IMR-90 (cell line): ENCODE measurements at regions not wholly inside any gene's neighbourhood (a gene's known extent, or its start where the extent isn't known, plus 50 kb on each side); places are given as distances from the start of the nearest gene placed in this dataset.

Experiments used
- ATAC-seq: fragments of 200-7000 bp; cut with Tn5 transposase; 2 replicates; pipeline ENCODE4 v1.9.1; 2020; ENCODE audit warnings: low read depth, mild to moderate bottlenecking, moderate library complexity
- BruUV-seq: library from RNA; stranded (reverse); fragments of 400-500 nt; replicated peaks from 2 replicates; lab custom pipeline; 2021; lab: Mats Ljungman, UMichigan
- CTCF ChIA-PET: fragments of 300-600 bp; formaldehyde crosslinking; extraction: SDS; loops from one replicate; lab custom pipeline; 2021; ENCODE audit warnings: antibody characterized with exemption; lab: Yijun Ruan, JAX
- POLR2A ChIA-PET: fragments of 300-600 bp; sonication (Branson Sonifier 250); formaldehyde crosslinking; loops from one replicate; lab custom pipeline; 2022; ENCODE audit warnings: antibody characterized with exemption; ENCODE audit not compliant: unreplicated experiment; lab: Charles Lee
- DNase-seq: peaks from one replicate; pipeline ENCODE4 v3.0.0; 2013
- H2AFZ ChIP-seq: replicated peaks from 2 replicates; pipeline ENCODE3; 2013; ENCODE audit warnings: low read length, mild to moderate bottlenecking; ENCODE audit not compliant: poor library complexity
- H2AK5ac ChIP-seq: 2 replicates; pipeline ENCODE4 v1.6.1; 2013; ENCODE audit warnings: low read depth, low read length, inconsistent platforms
- H2AK9ac ChIP-seq: replicated peaks from 2 replicates; pipeline ENCODE3; 2013; ENCODE audit warnings: mild to moderate bottlenecking, low read depth, low read length, moderate library complexity; ENCODE audit not compliant: poor library complexity
- H2BK120ac ChIP-seq: 2 replicates; pipeline ENCODE4 v1.6.1; 2013; ENCODE audit warnings: low read depth, low read length, inconsistent platforms
- H2BK15ac ChIP-seq: 3 replicates; pipeline ENCODE4 v1.6.1; 2013; ENCODE audit warnings: low read depth, low read length, inconsistent platforms
- H2BK20ac ChIP-seq: 2 replicates; pipeline ENCODE4 v1.6.1; 2013; ENCODE audit warnings: low read depth, mild to moderate bottlenecking, inconsistent platforms, low read length, moderate library complexity
- H2BK5ac ChIP-seq: 2 replicates; pipeline ENCODE4 v1.6.1; 2013; ENCODE audit warnings: mild to moderate bottlenecking, low read depth, low read length, inconsistent platforms; ENCODE audit not compliant: poor library complexity, severe bottlenecking
- H3K14ac ChIP-seq: replicated peaks from 2 replicates; pipeline ENCODE4 v1.6.1; 2013; ENCODE audit warnings: low read depth, low read length, inconsistent platforms
- H3K18ac ChIP-seq: 2 replicates; pipeline ENCODE4 v1.6.1; 2013; ENCODE audit warnings: low read depth, low read length, control low read depth
- H3K23ac ChIP-seq: 2 replicates; pipeline ENCODE4 v1.6.1; 2013; ENCODE audit warnings: low read depth, low read length, inconsistent platforms
- H3K27ac ChIP-seq: 2 replicates; pipeline ENCODE4 v1.5.1; 2013; ENCODE audit warnings: mild to moderate bottlenecking, control low read depth, low read length; ENCODE audit not compliant: insufficient read depth
- H3K27me3 ChIP-seq: 2 replicates; pipeline ENCODE4 v1.6.1; 2013; ENCODE audit warnings: low read length; ENCODE audit not compliant: control insufficient read depth, insufficient read depth
- H3K36me3 ChIP-seq: 2 replicates; pipeline ENCODE4 v1.6.1; 2013; ENCODE audit warnings: low read length, mixed read lengths; ENCODE audit not compliant: control insufficient read depth, insufficient read depth
- H3K4ac ChIP-seq: 2 replicates; pipeline ENCODE4 v1.6.1; 2013; ENCODE audit warnings: low read depth, low read length, inconsistent platforms
- H3K4me1 ChIP-seq: 2 replicates; pipeline ENCODE4 v1.6.1; 2013; ENCODE audit warnings: low read length, mixed read lengths; ENCODE audit not compliant: control insufficient read depth, insufficient read depth
- H3K4me2 ChIP-seq: 2 replicates; pipeline ENCODE4 v1.6.1; 2013; ENCODE audit warnings: low read depth, mild to moderate bottlenecking, control low read depth, low read length, moderate library complexity
- H3K4me3 ChIP-seq: 2 replicates; pipeline ENCODE4 v1.5.1; 2013; ENCODE audit warnings: low read depth, mild to moderate bottlenecking, control low read depth, low read length, moderate library complexity; ENCODE audit not compliant: insufficient read depth
- H3K56ac ChIP-seq: 2 replicates; pipeline ENCODE4 v1.6.1; 2013; ENCODE audit warnings: low read length, inconsistent platforms; ENCODE audit not compliant: insufficient read depth; ENCODE audit errors: extremely low read depth
- H3K79me1 ChIP-seq, 2 experiments: 2 replicates each; pipeline ENCODE4 v1.6.1; 2013; ENCODE audit warnings: low read length in 2 of 2, inconsistent platforms in 1 of 2, low read depth in 1 of 2
- H3K9ac ChIP-seq: 2 replicates; pipeline ENCODE4 v1.6.1; 2013; ENCODE audit warnings: low read depth, low read length, control low read depth
- H3K9me1 ChIP-seq: 2 replicates; pipeline ENCODE4 v1.6.1; 2013; ENCODE audit warnings: low read length, inconsistent platforms; ENCODE audit not compliant: insufficient read depth
- H3K9me3 ChIP-seq: 2 replicates; pipeline ENCODE4 v1.6.1; 2013; ENCODE audit warnings: low read length; ENCODE audit not compliant: control insufficient read depth, insufficient read depth
- H4K20me1 ChIP-seq: 2 replicates; pipeline ENCODE4 v1.6.1; 2013; ENCODE audit warnings: low read length, inconsistent platforms; ENCODE audit not compliant: insufficient read depth
- H4K5ac ChIP-seq: 2 replicates; pipeline ENCODE4 v1.6.1; 2013; ENCODE audit warnings: mild to moderate bottlenecking, low read depth, low read length, control low read depth
- H4K8ac ChIP-seq, 2 experiments: 2 replicates each; pipeline ENCODE4 v1.6.1; 2013; ENCODE audit warnings: low read depth in 2 of 2, low read length in 2 of 2, control low read depth in 1 of 2, inconsistent platforms in 1 of 2
- H4K91ac ChIP-seq: 2 replicates; pipeline ENCODE4 v1.6.1; 2013; ENCODE audit warnings: low read depth, low read length, inconsistent platforms; ENCODE audit not compliant: insufficient read depth
- BHLHE40 ChIP-seq: fragments of 150-350 bp; IDR thresholded peaks from 2 replicates; pipeline ENCODE4 v1.6.1; 2016; ENCODE audit warnings: mild to moderate bottlenecking, low read depth, low read length
- CEBPB ChIP-seq: IDR thresholded peaks from 2 replicates; pipeline ENCODE4 v1.6.1; 2012; ENCODE audit warnings: low read depth, low read length, improper control_type of control experiment
- CHD1 ChIP-seq: IDR thresholded peaks from 2 replicates; pipeline ENCODE4 v1.6.1; 2012; ENCODE audit warnings: low read depth, low read length, improper control_type of control experiment
- CTCF ChIP-seq: conservative IDR thresholded peaks from 2 replicates; pipeline ENCODE4 v1.5.1; 2012; ENCODE audit warnings: mild to moderate bottlenecking, low read depth, low read length, improper control_type of control experiment
- ELK1 ChIP-seq: fragments of 150-350 bp; IDR thresholded peaks from 2 replicates; pipeline ENCODE4 v1.6.1; 2016; ENCODE audit warnings: low read depth, mild to moderate bottlenecking, low read length, moderate library complexity, borderline replicate concordance
- FOS ChIP-seq: fragments of 150-350 bp; IDR thresholded peaks from 2 replicates; pipeline ENCODE4 v1.6.1; 2016; ENCODE audit warnings: low read depth, low read length
- MAFK ChIP-seq: IDR thresholded peaks from 2 replicates; pipeline ENCODE4 v1.6.1; 2012; ENCODE audit warnings: low read depth, low read length, improper control_type of control experiment
- MAZ ChIP-seq: IDR thresholded peaks from 2 replicates; pipeline ENCODE4 v1.6.1; 2012; ENCODE audit warnings: low read depth, mild to moderate bottlenecking, low read length, improper control_type of control experiment, moderate library complexity, borderline replicate concordance
- MXI1 ChIP-seq: IDR thresholded peaks from 2 replicates; pipeline ENCODE4 v1.6.1; 2012; ENCODE audit warnings: low read depth, mild to moderate bottlenecking, low read length, moderate library complexity, borderline replicate concordance
- NFE2L2 ChIP-seq: fragments of 150-350 bp; IDR thresholded peaks from 2 replicates; pipeline ENCODE4 v1.6.1; 2016; ENCODE audit warnings: low read depth, mild to moderate bottlenecking, low read length
- POLR2A ChIP-seq: IDR thresholded peaks from 2 replicates; pipeline ENCODE4 v1.6.1; 2012; ENCODE audit warnings: mild to moderate bottlenecking, low read depth, low read length
- RAD21 ChIP-seq: IDR thresholded peaks from 2 replicates; pipeline ENCODE4 v1.6.1; 2012; ENCODE audit warnings: low read length, improper control_type of control experiment
- RCOR1 ChIP-seq: IDR thresholded peaks from 2 replicates; pipeline ENCODE4 v1.6.1; 2012; ENCODE audit warnings: mild to moderate bottlenecking, low read length, improper control_type of control experiment; ENCODE audit not compliant: insufficient replicate concordance
- RFX5 ChIP-seq: IDR thresholded peaks from 2 replicates; pipeline ENCODE4 v1.8.0; 2012; ENCODE audit warnings: low read depth, mild to moderate bottlenecking, low read length, moderate library complexity
- SMC3 ChIP-seq: fragments of 150-350 bp; IDR thresholded peaks from 2 replicates; pipeline ENCODE4 v1.6.1; 2016; ENCODE audit warnings: low read depth, mild to moderate bottlenecking, antibody characterized with exemption, low read length, moderate library complexity
- USF2 ChIP-seq: fragments of 150-350 bp; IDR thresholded peaks from 2 replicates; pipeline ENCODE4 v1.6.1; 2017; ENCODE audit warnings: mild to moderate bottlenecking, antibody characterized with exemption, low read length, low read depth
- WGBS, 2 experiments: methylation state at CpG; one replicate each; pipeline versions ENCODE4 v1.1.5 to v1.1.7; 2013; ENCODE audit warnings: missing lambda C conversion rate in 2 of 2; ENCODE audit not compliant: insufficient read length in 1 of 2; ENCODE audit errors: extremely low coverage in 2 of 2; 5-methylcytosine and 5-hydroxymethylcytosine counted together
- dilution Hi-C: fragments of 300-500 bp; cut with HindIII; formaldehyde crosslinking; loops from one replicate; pipeline ENCODE4 v1.14.3; 2018; ENCODE audit warnings: low sequenced_read_pairs; ENCODE audit not compliant: unreplicated experiment
- in situ Hi-C: fragments of 300-500 bp; cut with MboI; formaldehyde crosslinking; loops from 3 replicates; pipeline ENCODE4 v1.14.3; 2019; ENCODE audit warnings: low sequenced_read_pairs, inconsistent platforms, mixed read lengths
- intact Hi-C: fragments of 100-400 bp; cut with micrococcal nuclease; formaldehyde crosslinking; loops from 2 replicates; pipeline ENCODE4 v1.10.0; 2022

- ATAC-seq: no peak
- Histone ChIP-seq H3K9me3 (no peaks in the 10 kb centered on the region), H2AK9ac (no peak overlapping the region), H3K79me1 (no peaks in the 10 kb centered on the region), H4K5ac (no peak overlapping the region), H3K9me1 (no peaks in the 10 kb centered on the region; the same call in 1 of the 2 replicates), H4K8ac (no peak overlapping the region), H2BK120ac (peak overlapping the region; percentile 49; the same call in 1 of the 2 replicates), H3K56ac (no peak overlapping the region), H3K27ac (no peak overlapping the region), H2BK5ac (no peak overlapping the region), H3K36me3 (no peaks in the 10 kb centered on the region), H4K20me1 (no peaks in the 10 kb centered on the region), H3K4me1 (peaks cover 4% of the 10 kb centered on the region), H3K14ac (no peak overlapping the region), H3K4me2 (no peak overlapping the region), H3K27me3 (no peaks in the 10 kb centered on the region), H3K4ac (peak overlapping the region; percentile 60; the same call in 1 of the 2 replicates), H4K91ac (no peak overlapping the region), H2BK20ac (peak overlapping the region; percentile 27; the same call in 1 of the 2 replicates), H3K18ac (no peak overlapping the region), H3K4me3 (no peak overlapping the region), H3K9ac (no peak overlapping the region), H3K23ac (no peak overlapping the region), H2AFZ (peak overlapping the region; percentile 23), H2AK5ac (peak overlapping the region; percentile 43; the same call in 1 of the 2 replicates), H2BK15ac (peak overlapping the region; percentile 31; the same call in 1 of the 3 replicates)
- in situ Hi-C loops (no loop called here), intact Hi-C loops (no loop called here), dilution Hi-C loops (no loop called here)
- TF ChIP-seq FOS: no peak
- TF ChIP-seq RAD21: no peak
- no peak for TF ChIP-seq MXI1
- TF ChIP-seq USF2: no peak
- no peak for TF ChIP-seq BHLHE40
- TF ChIP-seq SMC3: no peak
- no peak for TF ChIP-seq RFX5
- no peak for TF ChIP-seq ELK1
- no peak for TF ChIP-seq NFE2L2
- TF ChIP-seq CHD1: no peak
- TF ChIP-seq CEBPB: no peak
- no peak for TF ChIP-seq RCOR1
- TF ChIP-seq CTCF: no peak
- TF ChIP-seq MAZ: no peak
- TF ChIP-seq MAFK: no peak
- no peak for TF ChIP-seq POLR2A
- WGBS, 2 experiments: no CpG with 5 or more reads among the region's 2 CpGs
- ChIA-PET POLR2A (no interaction called here), CTCF (no interaction called here)
- BruUV-seq: no TSS peak
- DNase-seq: no peak
Measured at GRCh38 chr1:81693316-81693715, 107.4 kb upstream of the ADGRL2 start.
